HG03520 (cell line): ENCODE measurements at regions not wholly inside any gene's neighbourhood (a gene's known extent, or its start where the extent isn't known, plus 50 kb on each side); places are given as distances from the start of the nearest gene placed in this dataset.
"Not testable (repeated sequence)": the region's sequence is repeated elsewhere in the genome, so short reads cannot be mapped to it uniquely, and the experiment has no call there.

Experiments used
- ATAC-seq: cut with Tn5 transposase; IDR thresholded peaks from one replicate; pipeline ENCODE4 v1.9.1; 2021; ENCODE audit warnings: mild to moderate bottlenecking, moderate library complexity; ENCODE audit not compliant: unreplicated experiment

DNA sequence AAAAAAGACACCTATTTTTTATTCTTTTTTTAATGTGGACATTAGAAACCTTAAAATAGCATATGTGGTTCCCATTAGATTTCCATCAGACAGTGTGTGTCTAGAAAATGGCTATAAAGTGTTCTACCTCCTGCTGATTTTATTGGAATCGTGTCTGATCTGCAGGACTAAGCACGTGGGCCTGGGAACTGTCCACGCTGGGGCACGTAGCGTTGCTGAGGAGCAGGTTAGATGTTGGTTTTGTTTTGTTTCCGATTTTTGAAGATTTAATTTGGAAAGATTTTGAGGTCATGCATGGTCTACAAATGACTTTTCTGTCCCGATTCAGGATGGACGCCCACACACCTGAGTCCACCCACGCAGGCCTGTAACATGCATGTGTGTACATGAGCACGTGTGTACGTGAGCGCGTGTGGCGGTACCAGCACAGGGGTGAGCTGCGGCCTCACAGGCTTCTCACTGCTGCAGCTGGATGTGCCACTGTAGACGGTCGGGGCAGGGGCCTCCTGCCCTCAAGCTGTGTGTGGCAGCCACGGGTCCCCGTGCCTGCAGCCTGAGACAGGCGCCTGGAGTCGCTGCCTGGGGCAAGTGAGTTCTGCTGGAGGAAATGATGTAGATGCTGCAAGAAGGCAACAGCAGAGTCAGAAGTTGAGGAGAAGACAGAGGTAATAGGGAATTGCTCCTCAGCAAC is 99.7 kb upstream of the CTDP1 start:
- ATAC-seq = no peak

GRCh38 chr18:79580498-79581171 is 99.0 kb upstream of the CTDP1 start:
- no peak for ATAC-seq

DNA sequence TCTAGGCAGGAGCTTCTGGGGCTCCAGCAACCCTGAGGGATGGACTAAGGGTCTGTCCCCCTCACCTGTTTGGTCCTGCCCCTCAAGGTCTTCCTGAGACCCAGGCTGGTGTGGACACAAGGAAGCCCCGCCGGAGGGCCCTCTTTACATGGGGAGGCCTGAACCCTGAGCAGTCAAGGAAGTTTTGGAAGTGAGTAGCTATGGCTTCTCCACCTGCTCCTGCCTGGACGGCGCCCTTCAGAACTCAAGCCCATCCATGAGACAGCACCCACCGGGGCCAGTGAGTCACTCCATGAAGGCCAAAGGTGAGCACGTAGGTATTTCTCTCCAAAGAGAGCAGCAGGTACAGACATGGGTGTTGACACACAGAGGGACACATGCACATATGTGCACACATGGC is 98.2 kb upstream of the CTDP1 start:
- no peak for ATAC-seq

DNA sequence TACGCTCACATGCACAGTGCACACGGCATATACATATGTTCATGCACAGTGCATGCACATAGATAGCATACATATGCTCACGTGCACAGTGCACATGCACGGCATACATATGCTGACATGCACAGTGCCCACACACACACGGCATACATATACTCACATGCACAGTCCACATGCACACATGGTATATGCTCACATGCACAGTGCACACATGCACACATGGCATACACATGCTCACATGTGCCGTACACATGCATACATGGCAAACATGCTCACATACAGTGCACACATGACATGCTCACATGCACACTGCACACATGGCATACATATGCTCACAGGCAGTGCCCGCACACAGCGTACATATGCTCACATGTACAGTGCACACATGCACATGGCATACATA is 97.7 kb upstream of the CTDP1 start:
- ATAC-seq = no peak

GRCh38 chr18:79582978-79583377 is 96.6 kb upstream of the CTDP1 start:
- ATAC-seq = no peak

GRCh38 chr18:79583426-79583825 is 96.2 kb upstream of the CTDP1 start:
- ATAC-seq = no peak

DNA sequence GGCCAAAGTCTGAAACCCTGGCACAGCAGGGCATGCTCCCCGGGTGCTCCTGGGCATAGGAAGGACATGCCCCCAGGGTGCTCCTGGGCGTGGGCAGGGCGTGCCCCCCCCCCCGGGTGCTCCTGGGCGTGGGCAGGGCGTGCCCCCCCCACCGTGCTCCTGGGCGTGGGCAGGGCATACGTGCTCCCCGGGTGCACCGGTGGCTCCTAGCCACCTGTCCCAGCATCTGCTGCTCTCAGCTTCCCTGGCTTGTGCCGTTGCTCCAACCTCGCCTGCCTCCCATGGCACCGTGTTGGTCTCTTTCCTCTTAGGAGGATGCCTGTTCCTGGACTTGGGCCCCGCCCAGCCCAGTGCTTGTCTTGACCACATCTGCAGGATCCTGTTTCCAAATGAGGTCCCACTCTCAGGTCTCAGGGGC is 95.6 kb upstream of the CTDP1 start:
- no peak for ATAC-seq

DNA sequence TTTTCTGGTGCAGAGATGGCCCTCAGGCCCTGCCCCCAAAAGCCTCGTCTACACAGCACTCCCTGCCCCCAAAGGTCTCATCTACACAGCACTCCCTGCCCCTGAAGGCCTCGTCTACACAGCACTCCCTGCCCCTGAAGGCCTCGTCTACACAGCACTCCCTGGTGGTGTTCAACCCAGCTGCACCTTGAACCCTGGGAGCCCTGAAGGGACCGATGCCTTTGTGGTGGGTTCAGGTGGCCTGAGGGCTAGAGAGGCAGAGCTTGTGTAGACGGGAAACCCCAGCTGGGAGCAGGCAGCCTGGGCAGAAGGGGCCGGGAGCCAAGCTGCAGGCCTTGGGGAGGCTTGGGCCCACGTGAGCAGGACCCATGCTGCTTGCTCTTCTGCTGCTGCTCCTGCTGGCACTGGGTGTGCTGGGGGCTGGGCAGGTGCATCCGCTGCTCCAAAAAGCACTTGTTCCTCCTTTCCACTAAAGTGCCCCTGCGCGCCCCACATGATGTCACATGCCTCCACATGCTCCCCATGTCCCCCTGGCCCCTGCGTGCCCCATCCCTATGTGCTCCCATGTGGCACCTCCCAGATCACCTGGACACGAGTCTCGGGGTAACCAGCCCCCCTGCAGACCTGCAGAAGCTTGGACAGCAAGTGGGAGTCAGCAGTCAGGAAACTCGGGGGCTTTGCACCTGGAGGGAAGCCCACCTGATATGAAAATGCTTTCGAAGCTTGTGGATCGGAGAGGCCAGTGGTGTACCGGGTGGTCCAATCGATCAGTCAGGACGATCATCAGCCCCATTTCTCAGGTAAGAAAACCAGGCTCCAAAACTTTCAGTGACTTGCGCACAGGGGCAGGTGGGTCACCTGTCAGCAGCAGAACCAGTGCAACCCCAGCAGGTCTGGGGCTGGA is 94.9 kb upstream of the CTDP1 start:
- no peak for ATAC-seq

DNA sequence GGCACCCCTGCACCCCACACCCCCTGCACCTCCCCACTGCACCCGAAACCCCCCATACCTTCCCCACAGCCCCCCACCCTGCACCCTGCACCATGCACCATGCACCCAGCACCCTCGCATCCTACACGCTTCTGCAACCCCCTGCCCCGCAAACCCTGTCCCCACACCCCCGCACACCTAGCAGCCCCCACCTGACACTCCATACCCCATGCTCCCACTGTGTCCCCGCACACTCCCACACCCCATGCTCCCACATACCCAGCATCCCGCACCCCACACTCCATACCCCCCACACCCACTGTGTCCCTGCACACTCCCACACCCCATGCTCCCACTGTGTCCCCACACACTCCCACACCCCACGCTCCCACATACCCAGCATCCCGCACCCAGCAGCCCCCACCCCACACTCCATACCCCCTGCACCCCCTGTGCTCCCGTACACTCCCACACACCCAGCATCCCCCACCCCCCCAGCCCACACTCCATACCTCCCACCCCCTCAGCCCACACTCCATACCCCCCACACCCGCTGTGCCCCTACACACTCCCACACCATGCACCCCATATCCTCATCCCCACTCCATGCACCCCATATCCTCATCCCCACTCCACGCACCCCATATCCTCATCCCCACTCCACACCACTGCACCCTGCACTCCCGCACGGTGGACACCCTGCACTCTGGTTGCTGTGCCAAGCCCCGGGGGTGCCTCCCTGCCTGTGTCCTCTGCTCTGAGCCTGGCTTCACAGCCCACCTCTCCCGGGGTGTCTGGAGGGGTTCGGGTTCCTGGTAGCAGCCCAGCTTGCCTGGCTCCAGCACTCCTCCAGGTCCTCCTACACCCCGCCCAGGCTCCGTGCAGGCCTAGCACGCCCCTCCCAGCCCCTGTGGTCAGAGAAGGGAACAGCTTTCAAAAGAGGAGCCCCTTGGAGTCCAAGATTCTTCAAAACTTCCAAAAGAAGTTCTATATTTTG is 93.9 kb upstream of the CTDP1 start:
- no peak for ATAC-seq

DNA sequence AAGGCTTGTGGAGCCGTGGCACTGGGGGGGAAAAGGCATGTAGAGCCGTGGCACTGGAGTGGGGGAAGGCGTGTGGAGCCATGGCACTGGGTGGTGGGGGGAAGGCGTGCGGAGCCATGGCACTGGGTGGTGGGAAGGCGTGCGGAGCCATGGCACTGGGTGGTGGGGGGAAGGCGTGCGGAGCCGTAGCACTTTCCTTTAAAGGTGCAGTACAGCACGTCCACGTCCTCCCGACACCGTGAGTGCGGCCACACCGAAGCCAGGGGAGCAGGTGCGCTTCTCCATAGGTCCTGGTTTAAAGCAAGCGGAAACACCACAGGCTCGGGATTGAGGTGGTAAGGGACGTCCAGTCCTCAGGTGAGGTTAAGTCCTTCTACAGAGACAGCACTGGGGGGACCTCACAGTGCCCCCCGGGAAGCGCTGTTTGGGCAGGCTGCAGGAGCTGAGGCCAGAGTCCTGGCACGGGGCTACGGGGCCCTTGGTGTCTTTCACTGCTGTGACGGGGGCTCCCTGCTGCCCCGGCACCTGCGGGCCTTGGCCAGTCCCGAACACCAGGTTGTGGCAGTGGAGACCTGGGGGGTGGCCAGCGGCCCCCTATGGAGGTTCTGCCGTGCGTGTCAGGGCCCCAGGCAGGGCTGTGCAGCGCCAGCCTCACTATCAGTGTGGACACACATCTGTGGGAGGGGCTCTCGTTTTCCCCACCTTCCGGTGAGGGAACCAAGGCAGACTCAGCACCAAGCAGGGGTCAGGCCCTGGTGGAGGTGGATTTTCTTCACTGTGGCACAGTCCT is 93.0 kb upstream of the CTDP1 start:
- no peak for ATAC-seq

- no peak for ATAC-seq
Observed at GRCh38 chr18:79587226-79587741, 92.3 kb upstream of the CTDP1 start.

- ATAC-seq = no peak
Observed at GRCh38 chr18:79587779-79588635, 91.6 kb upstream of the CTDP1 start.

GRCh38 chr18:79588636-79589481 is 90.7 kb upstream of the CTDP1 start:
- no peak for ATAC-seq

DNA sequence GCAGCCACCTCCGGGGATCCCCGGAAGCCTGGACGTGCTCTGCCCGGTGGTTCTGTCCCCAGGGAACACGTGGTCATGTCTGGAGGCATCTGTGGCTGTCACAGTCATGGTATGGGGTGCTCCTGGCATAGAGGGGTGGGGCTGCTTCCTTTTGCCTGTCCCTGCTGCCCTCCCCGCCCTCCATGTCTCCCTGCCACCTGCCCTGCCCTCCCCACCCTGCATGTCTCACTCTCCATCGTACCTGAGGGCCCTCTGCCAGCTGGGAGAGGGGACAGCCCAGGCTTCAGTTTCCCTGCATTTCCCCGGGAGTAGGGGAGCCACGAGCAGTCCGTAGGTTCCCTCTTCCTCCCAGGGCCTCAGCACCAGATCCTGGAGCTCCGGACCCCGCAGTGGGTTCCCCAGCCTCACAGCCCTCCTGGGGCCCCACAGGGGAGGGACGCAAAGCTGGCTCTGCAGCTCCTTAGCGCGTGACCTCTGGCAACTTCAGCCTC is 90.0 kb upstream of the CTDP1 start:
- no peak for ATAC-seq

DNA sequence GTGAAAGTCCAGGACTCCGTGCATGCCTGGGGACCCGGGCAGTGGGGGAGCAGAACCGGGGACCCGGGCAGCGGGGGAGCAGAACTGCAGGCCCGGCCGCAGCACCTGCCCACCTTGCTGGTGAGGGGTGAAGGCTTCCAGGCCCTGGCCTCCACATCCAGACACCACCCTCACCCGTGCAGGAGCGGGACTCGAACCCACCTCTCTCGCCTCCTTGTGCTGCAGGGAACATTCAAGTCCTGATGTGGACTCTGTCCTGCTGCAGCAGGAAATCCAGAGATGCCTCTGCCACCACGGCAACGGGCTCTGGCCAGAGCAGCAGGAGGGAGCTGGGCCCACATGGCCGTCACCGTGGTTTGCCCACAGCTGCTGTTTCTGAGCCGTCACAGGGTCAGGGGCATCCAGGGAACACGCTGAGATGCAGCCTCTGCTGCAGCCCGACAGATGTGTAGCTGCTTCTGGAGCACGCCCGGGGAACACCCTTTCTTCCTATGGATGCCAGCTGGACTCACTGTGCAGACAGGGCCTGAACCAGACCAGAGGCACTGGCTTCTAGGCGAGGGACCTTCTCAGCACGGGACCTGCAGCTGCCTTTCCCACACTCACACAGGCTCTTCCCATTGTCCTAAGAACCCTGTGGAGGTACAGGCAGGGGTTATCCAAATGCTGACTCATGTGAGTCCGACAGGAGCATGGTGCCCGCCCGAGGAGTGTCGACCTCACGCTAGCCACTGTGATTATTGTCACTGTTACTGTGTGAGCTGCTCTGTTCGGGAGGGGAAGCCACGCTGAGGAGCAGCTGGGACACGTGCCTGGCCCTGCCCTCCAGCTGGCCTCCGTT is 89.2 kb upstream of the CTDP1 start:
- no peak for ATAC-seq

DNA sequence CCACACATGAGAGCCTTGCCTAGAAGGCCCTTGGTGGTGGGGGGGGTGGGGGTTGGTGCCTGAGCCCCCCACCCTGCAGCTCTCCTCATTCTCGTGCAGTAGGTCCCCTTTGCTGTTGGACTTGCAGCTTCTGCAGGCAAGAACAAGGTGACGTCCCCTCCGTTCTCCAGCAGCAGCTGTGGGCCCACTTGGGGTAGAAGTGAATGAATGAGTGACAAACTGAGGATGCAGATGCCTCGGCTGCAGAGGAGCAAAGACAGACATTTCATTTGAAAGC is 88.6 kb upstream of the CTDP1 start:
- no peak for ATAC-seq

- ATAC-seq = not testable (repeated sequence)
Observed at GRCh38 chr18:79592684-79593083, 86.9 kb upstream of the CTDP1 start.
